Neural crest cell (in vitro differentiated cells): ENCODE measurements at regions not wholly inside any gene's neighbourhood (a gene's known extent, or its start where the extent isn't known, plus 50 kb on each side); places are given as distances from the start of the nearest gene placed in this dataset.
A peak's percentile ranks its signal among the peaks of the same experiment; 100 is the strongest.
"Not testable (repeated sequence)": the region's sequence is repeated elsewhere in the genome, so short reads cannot be mapped to it uniquely, and the experiment has no call there.

Experiments
- DNase-seq: peaks from one replicate; pipeline ENCODE4 v3.0.0; 2021; ENCODE audit warnings: low read depth, mixed read lengths, low spot score
- H3K27ac Mint-ChIP-seq: one replicate; pipeline ENCODE4 v1.8.0; 2021; ENCODE audit warnings: mild to moderate bottlenecking, mixed read lengths; ENCODE audit not compliant: unreplicated experiment
- H3K27me3 Mint-ChIP-seq: 2 replicates; pipeline ENCODE4 v1.8.0; 2021; ENCODE audit warnings: low read depth, mild to moderate bottlenecking, mixed read lengths
- H3K36me3 Mint-ChIP-seq: 2 replicates; pipeline ENCODE4 v1.8.0; 2021; ENCODE audit warnings: low read depth, mild to moderate bottlenecking, mixed read lengths
- H3K4me1 Mint-ChIP-seq: 2 replicates; pipeline ENCODE4 v1.8.0; 2021; ENCODE audit warnings: mixed read lengths
- H3K4me3 Mint-ChIP-seq: one replicate; pipeline ENCODE4 v1.8.0; 2021; ENCODE audit warnings: mild to moderate bottlenecking, mixed read lengths
- H3K9me3 Mint-ChIP-seq: 2 replicates; pipeline ENCODE4 v1.8.0; 2021; ENCODE audit warnings: mixed read lengths
- CTCF ChIP-seq: fragments of 200-600 bp; sonication (generic); conservative IDR thresholded peaks from 2 replicates; pipeline ENCODE4 v1.5.0; 2021; ENCODE audit warnings: antibody characterized with exemption, mild to moderate bottlenecking

GRCh38 chr12:89064151-89064550 lies 288.1 kb downstream of the DUSP6 start:
- TF ChIP-seq CTCF, result no peak
- Mint-ChIP-seq H3K27me3 (no peaks in the 10 kb centered on the region), H3K36me3 (no peaks in the 10 kb centered on the region), H3K4me1 (peaks cover 49% of the 10 kb centered on the region), H3K9me3 (peaks cover 2% of the 10 kb centered on the region), H3K27ac (no peak overlapping the region), H3K4me3 (no peak overlapping the region)
- no peak for DNase-seq

- no peak overlapping the region for H3K27ac Mint-ChIP-seq
- no peaks in the 10 kb centered on the region for H3K36me3 Mint-ChIP-seq
- H3K9me3 Mint-ChIP-seq, result no peaks in the 10 kb centered on the region
- H3K4me1 Mint-ChIP-seq, result peaks cover 51% of the 10 kb centered on the region
- no peaks in the 10 kb centered on the region for H3K27me3 Mint-ChIP-seq
- no peak for DNase-seq
- no peak overlapping the region for H3K4me3 Mint-ChIP-seq
- TF ChIP-seq CTCF, result no peak
Observed at GRCh38 chr12:89062996-89063395, 289.3 kb downstream of the DUSP6 start.

- TF ChIP-seq CTCF, result no peak
- H3K4me3 Mint-ChIP-seq, result no peak overlapping the region
- no peaks in the 10 kb centered on the region for H3K9me3 Mint-ChIP-seq
- no peak for DNase-seq
- no peaks in the 10 kb centered on the region for H3K36me3 Mint-ChIP-seq
- no peaks in the 10 kb centered on the region for H3K27me3 Mint-ChIP-seq
- peaks cover 50% of the 10 kb centered on the region for H3K4me1 Mint-ChIP-seq
- peak overlapping the region; percentile 32 for H3K27ac Mint-ChIP-seq
Observed at GRCh38 chr12:89059721-89060541, 292.4 kb downstream of the DUSP6 start.

- H3K36me3 Mint-ChIP-seq, result no peaks in the 10 kb centered on the region
- H3K9me3 Mint-ChIP-seq, result no peaks in the 10 kb centered on the region
- H3K4me1 Mint-ChIP-seq, result peaks cover 48% of the 10 kb centered on the region
- no peak for TF ChIP-seq CTCF
- no peak for DNase-seq
- no peak overlapping the region for H3K27ac Mint-ChIP-seq
- H3K27me3 Mint-ChIP-seq, result no peaks in the 10 kb centered on the region
- no peak overlapping the region for H3K4me3 Mint-ChIP-seq
Observed at GRCh38 chr12:89059056-89059455, 293.2 kb downstream of the DUSP6 start.

- no peak overlapping the region for H3K4me3 Mint-ChIP-seq
- TF ChIP-seq CTCF, result no peak
- no peak overlapping the region for H3K27ac Mint-ChIP-seq
- DNase-seq, result no peak
- no peaks in the 10 kb centered on the region for H3K27me3 Mint-ChIP-seq
- H3K4me1 Mint-ChIP-seq, result peaks cover 54% of the 10 kb centered on the region
- H3K9me3 Mint-ChIP-seq, result no peaks in the 10 kb centered on the region
- H3K36me3 Mint-ChIP-seq, result no peaks in the 10 kb centered on the region
Observed at GRCh38 chr12:89058402-89058801, 293.9 kb downstream of the DUSP6 start.

- Mint-ChIP-seq H3K4me1 (peaks cover 37% of the 10 kb centered on the region), H3K27ac (peak overlapping the region; percentile 71)
- H3K9me3 Mint-ChIP-seq, H3K4me3 Mint-ChIP-seq, H3K36me3 Mint-ChIP-seq, H3K27me3 Mint-ChIP-seq, DNase-seq: not testable (repeated sequence)
Observed at GRCh38 chr12:89053817-89054216, 298.5 kb downstream of the DUSP6 start.
